SU-DHL-6 (cell line): ENCODE measurements at regions not wholly inside any gene's neighbourhood (a gene's known extent, or its start where the extent isn't known, plus 50 kb on each side); places are given as distances from the start of the nearest gene placed in this dataset.

Source experiments
- EZH2phosphoT487 ChIP-seq: fragments of 200-600 bp; sonication (generic), shearing (Covaris generic); conservative IDR thresholded peaks from 2 replicates; pipeline ENCODE4 v1.6.1; 2018; ENCODE audit warnings: mild to moderate bottlenecking, antibody characterized with exemption, low read length, moderate library complexity, mixed read lengths
- TF ChIP-seq, protein P1 (sequence below): fragments of 200-600 bp; sonication (generic); IDR thresholded peaks from one replicate; pipeline ENCODE4 v1.5.1; 2017; ENCODE audit warnings: antibody characterized with exemption, mild to moderate bottlenecking, low read length, moderate library complexity; ENCODE audit not compliant: insufficient read depth, poor library complexity, severe bottlenecking

DNA sequence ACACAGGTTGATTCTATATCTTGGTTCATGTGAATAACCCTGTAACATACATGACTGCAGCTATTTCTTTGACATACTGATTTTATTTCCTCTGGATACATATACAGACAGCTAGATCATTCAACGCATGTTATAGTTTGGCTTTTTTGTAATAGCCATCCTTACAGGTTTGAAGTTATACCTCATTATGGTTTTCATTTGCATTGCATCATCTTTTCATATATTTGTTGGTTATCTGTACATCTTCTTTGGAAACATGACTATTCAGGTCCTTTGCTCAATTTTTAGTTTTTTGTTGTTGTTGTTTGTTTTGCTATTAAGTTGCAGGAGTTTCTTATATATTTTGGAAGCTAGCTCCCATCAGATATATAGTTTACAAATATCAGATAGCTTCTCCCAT is 276.2 kb upstream of the NETO1 start:
- TF ChIP-seq, protein P1, sequence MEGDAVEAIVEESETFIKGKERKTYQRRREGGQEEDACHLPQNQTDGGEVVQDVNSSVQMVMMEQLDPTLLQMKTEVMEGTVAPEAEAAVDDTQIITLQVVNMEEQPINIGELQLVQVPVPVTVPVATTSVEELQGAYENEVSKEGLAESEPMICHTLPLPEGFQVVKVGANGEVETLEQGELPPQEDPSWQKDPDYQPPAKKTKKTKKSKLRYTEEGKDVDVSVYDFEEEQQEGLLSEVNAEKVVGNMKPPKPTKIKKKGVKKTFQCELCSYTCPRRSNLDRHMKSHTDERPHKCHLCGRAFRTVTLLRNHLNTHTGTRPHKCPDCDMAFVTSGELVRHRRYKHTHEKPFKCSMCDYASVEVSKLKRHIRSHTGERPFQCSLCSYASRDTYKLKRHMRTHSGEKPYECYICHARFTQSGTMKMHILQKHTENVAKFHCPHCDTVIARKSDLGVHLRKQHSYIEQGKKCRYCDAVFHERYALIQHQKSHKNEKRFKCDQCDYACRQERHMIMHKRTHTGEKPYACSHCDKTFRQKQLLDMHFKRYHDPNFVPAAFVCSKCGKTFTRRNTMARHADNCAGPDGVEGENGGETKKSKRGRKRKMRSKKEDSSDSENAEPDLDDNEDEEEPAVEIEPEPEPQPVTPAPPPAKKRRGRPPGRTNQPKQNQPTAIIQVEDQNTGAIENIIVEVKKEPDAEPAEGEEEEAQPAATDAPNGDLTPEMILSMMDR, result no peak
- no peak for TF ChIP-seq EZH2phosphoT487
